Left lung (tissue), 4 donors: ENCODE measurements at regions not wholly inside any gene's neighbourhood (a gene's known extent, or its start where the extent isn't known, plus 50 kb on each side); places are given as distances from the start of the nearest gene placed in this dataset.

Experiments used
- ATAC-seq: fragments of 200-7000 bp; cut with Tn5 transposase; one replicate; pipeline ENCODE4 v1.9.1; 2020; ENCODE audit warnings: moderate library complexity
- DNase-seq, 4 donors: peaks; one replicate each; pipeline ENCODE4 v3.0.0-alpha.2; 2013 to 2020
- H3K27ac ChIP-seq, 2 donors: fragments of 200-600 bp; sonication (generic) in 1 of 2; one replicate each; pipeline versions ENCODE4 v1.5.0 to v1.8.0; 2020 to 2021
- H3K27me3 ChIP-seq, 2 donors: fragments of 200-600 bp; sonication (generic) in 1 of 2; one replicate each; pipeline versions ENCODE4 v1.5.0 to v1.8.0; 2020 to 2021
- H3K36me3 ChIP-seq, 2 donors: fragments of 200-600 bp; sonication (generic) in 1 of 2; one replicate each; pipeline versions ENCODE4 v1.5.0 to v1.8.0; 2020 to 2021
- H3K4me1 ChIP-seq, 2 donors: fragments of 200-600 bp; one replicate each; pipeline ENCODE4 v1.8.0; 2021
- H3K4me3 ChIP-seq, 2 donors: fragments of 200-600 bp; sonication (generic) in 1 of 2; one replicate each; pipeline versions ENCODE4 v1.5.0 to v1.8.0; 2020 to 2021; ENCODE audit warnings: mild to moderate bottlenecking in 1 of 2
- H3K9me3 ChIP-seq, 2 donors: fragments of 200-600 bp; sonication (generic) in 1 of 2; one replicate each; pipeline versions ENCODE4 v1.5.0 to v1.8.0; 2020 to 2021
- intact Hi-C, 2 donors: fragments of 100-400 bp; cut with DNase I; formaldehyde crosslinking; loops; one replicate each; pipeline versions ENCODE4 v1.11.2 to v1.14.2; 2022
- TF ChIP-seq, protein P1 (sequence below), 2 donors: fragments of 200-600 bp; sonication (generic) in 1 of 2; IDR thresholded peaks; one replicate each; pipeline versions ENCODE4 v1.5.0 to v1.8.0; 2021; ENCODE audit warnings: antibody characterized with exemption in 2 of 2
- donor health status: DM: no; HTN: yes; CAD: no.
- donor health status: DM: no; HTN: no; CAD: no.

- ATAC-seq (no peak), DNase-seq (no peak)
- H3K9me3 ChIP-seq = peaks cover 0 to 2% of the 10 kb centered on the region in 2 donors
- no peak overlapping the region for H3K27ac ChIP-seq
- no peaks in the 10 kb centered on the region for H3K4me1 ChIP-seq
- no peak overlapping the region for H3K4me3 ChIP-seq
- TF ChIP-seq, protein P1, sequence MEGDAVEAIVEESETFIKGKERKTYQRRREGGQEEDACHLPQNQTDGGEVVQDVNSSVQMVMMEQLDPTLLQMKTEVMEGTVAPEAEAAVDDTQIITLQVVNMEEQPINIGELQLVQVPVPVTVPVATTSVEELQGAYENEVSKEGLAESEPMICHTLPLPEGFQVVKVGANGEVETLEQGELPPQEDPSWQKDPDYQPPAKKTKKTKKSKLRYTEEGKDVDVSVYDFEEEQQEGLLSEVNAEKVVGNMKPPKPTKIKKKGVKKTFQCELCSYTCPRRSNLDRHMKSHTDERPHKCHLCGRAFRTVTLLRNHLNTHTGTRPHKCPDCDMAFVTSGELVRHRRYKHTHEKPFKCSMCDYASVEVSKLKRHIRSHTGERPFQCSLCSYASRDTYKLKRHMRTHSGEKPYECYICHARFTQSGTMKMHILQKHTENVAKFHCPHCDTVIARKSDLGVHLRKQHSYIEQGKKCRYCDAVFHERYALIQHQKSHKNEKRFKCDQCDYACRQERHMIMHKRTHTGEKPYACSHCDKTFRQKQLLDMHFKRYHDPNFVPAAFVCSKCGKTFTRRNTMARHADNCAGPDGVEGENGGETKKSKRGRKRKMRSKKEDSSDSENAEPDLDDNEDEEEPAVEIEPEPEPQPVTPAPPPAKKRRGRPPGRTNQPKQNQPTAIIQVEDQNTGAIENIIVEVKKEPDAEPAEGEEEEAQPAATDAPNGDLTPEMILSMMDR (IDR thresholded peaks at IDR 0.05) = no peak
- H3K27me3 ChIP-seq = no peaks in the 10 kb centered on the region
- intact Hi-C loops = no loop called here
- H3K36me3 ChIP-seq = no peaks in the 10 kb centered on the region
Measured at GRCh38 chr11:131005829-131006228, 89.5 kb upstream of the SNX19 start.

- Histone ChIP-seq H3K4me3 (no peak overlapping the region), H3K9me3 (no peaks in the 10 kb centered on the region), H3K27me3 (no peaks in the 10 kb centered on the region), H3K27ac (no peak overlapping the region), H3K4me1 (no peaks in the 10 kb centered on the region), H3K36me3 (no peaks in the 10 kb centered on the region)
- ATAC-seq (peak; percentile 64), DNase-seq (peak in 1 of 4 donors; percentile 10)
- intact Hi-C loops = no loop called here
- TF ChIP-seq, protein P1 (IDR thresholded peaks at IDR 0.05) = no peak
Measured at GRCh38 chr11:131025020-131025419, 108.7 kb upstream of the SNX19 start.

- no peak overlapping the region for H3K4me3 ChIP-seq
- intact Hi-C loops = no loop called here
- H3K36me3 ChIP-seq = no peaks in the 10 kb centered on the region
- DNase-seq (no peak), ATAC-seq (no peak)
- no peak overlapping the region for H3K27ac ChIP-seq
- TF ChIP-seq, protein P1 (IDR thresholded peaks at IDR 0.05) = no peak
- no peaks in the 10 kb centered on the region for H3K4me1 ChIP-seq
- H3K9me3 ChIP-seq = no peaks in the 10 kb centered on the region
- no peaks in the 10 kb centered on the region for H3K27me3 ChIP-seq
Measured at GRCh38 chr11:131025421-131026125, 109.3 kb upstream of the SNX19 start.

DNA sequence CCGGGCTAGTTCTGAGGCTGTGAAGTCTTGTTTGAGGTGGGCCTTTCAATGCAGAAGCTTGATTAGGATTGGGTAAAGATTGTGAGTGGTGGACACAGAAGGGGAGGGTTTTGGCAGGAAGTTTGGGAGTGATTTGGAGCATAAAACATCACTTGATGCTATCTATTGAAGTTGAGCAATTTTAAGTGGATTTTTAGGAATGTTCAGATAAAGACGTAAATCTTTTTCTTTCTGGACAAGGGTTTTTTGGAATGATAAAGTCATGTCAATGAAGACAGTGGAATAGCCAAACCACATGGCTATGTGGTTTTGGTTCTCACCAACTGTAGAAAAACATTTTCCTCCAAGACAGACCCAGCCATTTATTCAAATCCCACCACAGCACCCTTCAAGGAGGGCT, 111.2 kb upstream of the SNX19 start:
- Histone ChIP-seq H3K4me3 (no peak overlapping the region), H3K27me3 (no peaks in the 10 kb centered on the region), H3K9me3 (no peaks in the 10 kb centered on the region), H3K4me1 (no peaks in the 10 kb centered on the region), H3K36me3 (no peaks in the 10 kb centered on the region), H3K27ac (no peak overlapping the region)
- ATAC-seq (no peak), DNase-seq (no peak)
- TF ChIP-seq, protein P1 (IDR thresholded peaks at IDR 0.05) = no peak
- intact Hi-C loops = no loop called here

- intact Hi-C loops = no loop called here
- H3K36me3 ChIP-seq = no peaks in the 10 kb centered on the region
- ATAC-seq (peak; percentile 83), DNase-seq (peak in 1 of 4 donors; percentile 47)
- H3K27me3 ChIP-seq = peaks cover 0 to 7% of the 10 kb centered on the region in 2 donors
- H3K4me3 ChIP-seq = no peak overlapping the region
- H3K4me1 ChIP-seq = no peaks in the 10 kb centered on the region
- H3K27ac ChIP-seq = no peak overlapping the region
- no peaks in the 10 kb centered on the region for H3K9me3 ChIP-seq
- TF ChIP-seq, protein P1 (IDR thresholded peaks at IDR 0.05) = no peak
Measured at GRCh38 chr11:131033151-131033651, 116.9 kb upstream of the SNX19 start.
